ENCODE measurements at regions not wholly inside any gene's neighbourhood (a gene's known extent, or its start where the extent isn't known, plus 50 kb on each side); places are given as distances from the start of the nearest gene placed in this dataset.

GRCh38 chr13:100754459-100754858 lies 79.9 kb upstream of the TMTC4 start:
- no peak for TF ChIP-seq CTCF (conservative IDR thresholded peaks at IDR 0.05)
- Mint-ChIP-seq H3K36me3 (no peaks in the 10 kb centered on the region), H3K27ac (no peak overlapping the region), H3K4me1 (ENCODE audit: unreplicated experiment) (no peaks in the 10 kb centered on the region), H3K9me3 (no peaks in the 10 kb centered on the region), H3K4me3 (no peak overlapping the region), H3K27me3 (no peaks in the 10 kb centered on the region)
- DNase-seq (ENCODE audit: extremely low spot score, unreplicated experiment), result no peak

- Mint-ChIP-seq H3K27ac (no peak overlapping the region), H3K4me3 (no peak overlapping the region), H3K27me3 (no peaks in the 10 kb centered on the region), H3K4me1 (ENCODE audit: unreplicated experiment) (no peaks in the 10 kb centered on the region), H3K9me3 (no peaks in the 10 kb centered on the region), H3K36me3 (no peaks in the 10 kb centered on the region)
- no peak for DNase-seq (ENCODE audit: extremely low spot score, unreplicated experiment)
- no peak for TF ChIP-seq CTCF (conservative IDR thresholded peaks at IDR 0.05)
Observed at GRCh38 chr13:100753376-100753775, 78.8 kb upstream of the TMTC4 start.

GRCh38 chr13:100751826-100752225 lies 77.2 kb upstream of the TMTC4 start:
- no peak overlapping the region for H3K4me3 Mint-ChIP-seq
- no peaks in the 10 kb centered on the region for H3K36me3 Mint-ChIP-seq
- H3K9me3 Mint-ChIP-seq, result no peaks in the 10 kb centered on the region
- no peak overlapping the region for H3K27ac Mint-ChIP-seq
- H3K27me3 Mint-ChIP-seq, result no peaks in the 10 kb centered on the region
- TF ChIP-seq CTCF (conservative IDR thresholded peaks at IDR 0.05), result peak; percentile 26
- DNase-seq (ENCODE audit: extremely low spot score, unreplicated experiment), result no peak
- H3K4me1 Mint-ChIP-seq (ENCODE audit: unreplicated experiment), result no peaks in the 10 kb centered on the region

- DNase-seq (ENCODE audit: extremely low spot score, unreplicated experiment), result no peak
- no peak overlapping the region for H3K27ac Mint-ChIP-seq
- H3K36me3 Mint-ChIP-seq, result no peaks in the 10 kb centered on the region
- no peaks in the 10 kb centered on the region for H3K27me3 Mint-ChIP-seq
- TF ChIP-seq CTCF (conservative IDR thresholded peaks at IDR 0.05), result no peak
- H3K4me3 Mint-ChIP-seq, result no peak overlapping the region
- no peaks in the 10 kb centered on the region for H3K4me1 Mint-ChIP-seq (ENCODE audit: unreplicated experiment)
- no peaks in the 10 kb centered on the region for H3K9me3 Mint-ChIP-seq
Observed at GRCh38 chr13:100746953-100747683, 72.5 kb upstream of the TMTC4 start.

GRCh38 chr13:100738176-100738855 lies 63.7 kb upstream of the TMTC4 start:
- no peak for DNase-seq (ENCODE audit: extremely low spot score, unreplicated experiment)
- Mint-ChIP-seq H3K27me3 (no peaks in the 10 kb centered on the region), H3K4me1 (ENCODE audit: unreplicated experiment) (no peaks in the 10 kb centered on the region), H3K27ac (no peak overlapping the region), H3K9me3 (peaks cover 5% of the 10 kb centered on the region), H3K4me3 (no peak overlapping the region), H3K36me3 (no peaks in the 10 kb centered on the region)
- TF ChIP-seq CTCF (conservative IDR thresholded peaks at IDR 0.05), result no peak
